ENCODE measurements at regions not wholly inside any gene's neighbourhood (a gene's known extent, or its start where the extent isn't known, plus 50 kb on each side); places are given as distances from the start of the nearest gene placed in this dataset.

GRCh38 chr1:166763318-166763717 is 76.0 kb upstream of the POGK start:
- Histone ChIP-seq H3K27ac (ENCODE audit: low read depth, low read length) (no peak overlapping the region), H3K9ac (ENCODE audit: low read length) (no peak overlapping the region), H3K79me2 (ENCODE audit: insufficient read depth, low read length) (no peaks in the 10 kb centered on the region), H2AFZ (ENCODE audit: low read depth, low read length, poor library complexity, severe bottlenecking) (no peak overlapping the region), H3K4me1 (ENCODE audit: control insufficient read depth in 1 of 2, insufficient read depth in 2 of 2, low read length in 2 of 2) (no peaks in the 10 kb centered on the region), H3K27me3 (ENCODE audit: insufficient read depth, low read length) (peaks cover 44% of the 10 kb centered on the region), H3K36me3 (ENCODE audit: control insufficient read depth in 1 of 2, insufficient read depth in 2 of 2, low read length in 2 of 2) (no peaks in the 10 kb centered on the region), H4K20me1 (ENCODE audit: insufficient read depth) (no peaks in the 10 kb centered on the region), H3K9me2 (ENCODE audit: insufficient read depth) (no peaks in the 10 kb centered on the region), H3K4me3 (replicated peaks in 1 of 2; ENCODE audit: low read depth in 1 of 2, low read length in 2 of 2) (no peak overlapping the region), H3K4me2 (ENCODE audit: low read length) (no peak overlapping the region), H3K9me3 (ENCODE audit: control insufficient read depth in 1 of 2, insufficient read depth in 1 of 2, low read depth in 1 of 2, low read length in 2 of 2) (no peaks in the 10 kb centered on the region)
- no peak for DNase-seq (ENCODE audit: low read depth, low spot score)
- RAD21 ChIA-PET (ENCODE audit: low non-redundant PET in 1 of 2, low total read pairs in 2 of 2, uncharacterized antibody in 2 of 2, unreplicated experiment in 2 of 2) = no interaction called here
- CTCF ChIA-PET = no interaction called here
- TF ChIP-seq ZNF274 (IDR thresholded peaks at IDR 0.05; ENCODE audit: low read depth, low read length) (no peak), JUND (IDR thresholded peaks at IDR 0.05) (no peak), SP1 (IDR thresholded peaks at IDR 0.05; ENCODE audit: low read depth) (no peak), POLR2A (IDR thresholded peaks at IDR 0.05; ENCODE audit: borderline replicate concordance, extremely low read depth, insufficient read depth, insufficient read length) (no peak), ELF1 (IDR thresholded peaks at IDR 0.05; ENCODE audit: borderline replicate concordance, low read depth) (no peak), EZH2phosphoT487 (IDR thresholded peaks at IDR 0.05; ENCODE audit: borderline replicate concordance) (no peak), CEBPB (IDR thresholded peaks at IDR 0.05; ENCODE audit: low read depth) (no peak), CTCF (IDR thresholded peaks at IDR 0.05 in 2 of 3, conservative IDR thresholded peaks at IDR 0.05 in 1 of 3; ENCODE audit: borderline replicate concordance in 1 of 3, insufficient read depth in 1 of 3, low read depth in 2 of 3, low read length in 2 of 3) (no peak), EZH2 (IDR thresholded peaks at IDR 0.05) (no peak), TCF7L2 (IDR thresholded peaks at IDR 0.05; ENCODE audit: borderline replicate concordance, extremely low read depth, insufficient read depth, insufficient read length) (no peak), SRF (IDR thresholded peaks at IDR 0.05; ENCODE audit: low read depth) (no peak), ZFX (IDR thresholded peaks at IDR 0.05) (no peak), RAD21 (IDR thresholded peaks at IDR 0.05; ENCODE audit: low read depth) (no peak), CBX3 (IDR thresholded peaks at IDR 0.05; ENCODE audit: low read depth) (no peak)
- TF ChIP-seq, protein P1, sequence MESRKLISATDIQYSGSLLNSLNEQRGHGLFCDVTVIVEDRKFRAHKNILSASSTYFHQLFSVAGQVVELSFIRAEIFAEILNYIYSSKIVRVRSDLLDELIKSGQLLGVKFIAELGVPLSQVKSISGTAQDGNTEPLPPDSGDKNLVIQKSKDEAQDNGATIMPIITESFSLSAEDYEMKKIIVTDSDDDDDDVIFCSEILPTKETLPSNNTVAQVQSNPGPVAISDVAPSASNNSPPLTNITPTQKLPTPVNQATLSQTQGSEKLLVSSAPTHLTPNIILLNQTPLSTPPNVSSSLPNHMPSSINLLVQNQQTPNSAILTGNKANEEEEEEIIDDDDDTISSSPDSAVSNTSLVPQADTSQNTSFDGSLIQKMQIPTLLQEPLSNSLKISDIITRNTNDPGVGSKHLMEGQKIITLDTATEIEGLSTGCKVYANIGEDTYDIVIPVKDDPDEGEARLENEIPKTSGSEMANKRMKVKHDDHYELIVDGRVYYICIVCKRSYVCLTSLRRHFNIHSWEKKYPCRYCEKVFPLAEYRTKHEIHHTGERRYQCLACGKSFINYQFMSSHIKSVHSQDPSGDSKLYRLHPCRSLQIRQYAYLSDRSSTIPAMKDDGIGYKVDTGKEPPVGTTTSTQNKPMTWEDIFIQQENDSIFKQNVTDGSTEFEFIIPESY (IDR thresholded peaks at IDR 0.05; ENCODE audit: extremely low read depth, insufficient replicate concordance, low read length) = no peak
- TF ChIP-seq, protein P2, sequence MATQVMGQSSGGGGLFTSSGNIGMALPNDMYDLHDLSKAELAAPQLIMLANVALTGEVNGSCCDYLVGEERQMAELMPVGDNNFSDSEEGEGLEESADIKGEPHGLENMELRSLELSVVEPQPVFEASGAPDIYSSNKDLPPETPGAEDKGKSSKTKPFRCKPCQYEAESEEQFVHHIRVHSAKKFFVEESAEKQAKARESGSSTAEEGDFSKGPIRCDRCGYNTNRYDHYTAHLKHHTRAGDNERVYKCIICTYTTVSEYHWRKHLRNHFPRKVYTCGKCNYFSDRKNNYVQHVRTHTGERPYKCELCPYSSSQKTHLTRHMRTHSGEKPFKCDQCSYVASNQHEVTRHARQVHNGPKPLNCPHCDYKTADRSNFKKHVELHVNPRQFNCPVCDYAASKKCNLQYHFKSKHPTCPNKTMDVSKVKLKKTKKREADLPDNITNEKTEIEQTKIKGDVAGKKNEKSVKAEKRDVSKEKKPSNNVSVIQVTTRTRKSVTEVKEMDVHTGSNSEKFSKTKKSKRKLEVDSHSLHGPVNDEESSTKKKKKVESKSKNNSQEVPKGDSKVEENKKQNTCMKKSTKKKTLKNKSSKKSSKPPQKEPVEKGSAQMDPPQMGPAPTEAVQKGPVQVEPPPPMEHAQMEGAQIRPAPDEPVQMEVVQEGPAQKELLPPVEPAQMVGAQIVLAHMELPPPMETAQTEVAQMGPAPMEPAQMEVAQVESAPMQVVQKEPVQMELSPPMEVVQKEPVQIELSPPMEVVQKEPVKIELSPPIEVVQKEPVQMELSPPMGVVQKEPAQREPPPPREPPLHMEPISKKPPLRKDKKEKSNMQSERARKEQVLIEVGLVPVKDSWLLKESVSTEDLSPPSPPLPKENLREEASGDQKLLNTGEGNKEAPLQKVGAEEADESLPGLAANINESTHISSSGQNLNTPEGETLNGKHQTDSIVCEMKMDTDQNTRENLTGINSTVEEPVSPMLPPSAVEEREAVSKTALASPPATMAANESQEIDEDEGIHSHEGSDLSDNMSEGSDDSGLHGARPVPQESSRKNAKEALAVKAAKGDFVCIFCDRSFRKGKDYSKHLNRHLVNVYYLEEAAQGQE (IDR thresholded peaks at IDR 0.05; ENCODE audit: low read depth) = no peak
- ATAC-seq = no peak
- intact Hi-C loops (cut with micrococcal nuclease) = no loop called here
- BruUV-seq (replicated peaks) = no TSS peak
- POLR2A ChIA-PET = no interaction called here
